ENCODE measurements at regions not wholly inside any gene's neighbourhood (a gene's known extent, or its start where the extent isn't known, plus 50 kb on each side); places are given as distances from the start of the nearest gene placed in this dataset.

GRCh38 chr6:23268348-23268747 lies 699.0 kb downstream of the HDGFL1 start (continued):
- no peak for TF ChIP-seq ZNF513 (tag by site-specific recombination; IDR thresholded peaks at IDR 0.05)

GRCh38 chr6:23269436-23269835 lies 700.1 kb downstream of the HDGFL1 start:
- ChIA-PET POLR2A (no interaction called here), CTCF (no interaction called here)
- no peaks in the 10 kb centered on the region for H3K36me3 ChIP-seq (ENCODE audit: control insufficient read depth in 2 of 2, insufficient read depth in 1 of 2, low read length in 2 of 2)
- no peak overlapping the region for H3K4me3 ChIP-seq (ENCODE audit: low read depth, low read length)
- H3K9me3 ChIP-seq (ENCODE audit: control insufficient read depth, insufficient read depth, low read depth, low read length), result no peaks in the 10 kb centered on the region
- no peak overlapping the region for H3K27ac ChIP-seq (ENCODE audit: extremely low read depth, low read depth, low read length)
- H3K4me1 ChIP-seq (ENCODE audit: control insufficient read depth, insufficient read depth, low read length), result no peaks in the 10 kb centered on the region
- no peak for TF ChIP-seq ZNF530 (tag by site-specific recombination; IDR thresholded peaks at IDR 0.05; ENCODE audit: low read depth)
- no peak for TF ChIP-seq ZNF623 (tag by site-specific recombination; IDR thresholded peaks at IDR 0.05)
- TF ChIP-seq INSM2 (tag by site-specific recombination; IDR thresholded peaks at IDR 0.05), result no peak
- no peak for TF ChIP-seq ZBTB10 (tag by site-specific recombination; IDR thresholded peaks at IDR 0.05)
- TF ChIP-seq ZNF670 (tag by site-specific recombination; IDR thresholded peaks at IDR 0.05; ENCODE audit: low read depth), result no peak
- no peak for TF ChIP-seq ZNF174 (tag by site-specific recombination; IDR thresholded peaks at IDR 0.05)
- TF ChIP-seq BCL11B (tag by site-specific recombination; IDR thresholded peaks at IDR 0.05; ENCODE audit: low read depth), result no peak
- no peak for TF ChIP-seq ZNF610 (tag by site-specific recombination; IDR thresholded peaks at IDR 0.05; ENCODE audit: borderline replicate concordance)
- TF ChIP-seq ZSCAN4 (tag by site-specific recombination; IDR thresholded peaks at IDR 0.05), result no peak
- TF ChIP-seq ZNF692 (tag by site-specific recombination; IDR thresholded peaks at IDR 0.05), result no peak
- TF ChIP-seq ZNF658 (tag by site-specific recombination; IDR thresholded peaks at IDR 0.05), result no peak
- no peak for TF ChIP-seq ZBTB11 (tag by site-specific recombination; conservative IDR thresholded peaks at IDR 0.05; ENCODE audit: low read depth)
- TF ChIP-seq ZNF354C (tag by site-specific recombination; IDR thresholded peaks at IDR 0.05; ENCODE audit: borderline replicate concordance, low read depth), result no peak
- no peak for TF ChIP-seq KLF9 (tag by site-specific recombination; IDR thresholded peaks at IDR 0.05; ENCODE audit: low read depth)
- no peak for TF ChIP-seq ZSCAN5A (tag by site-specific recombination; IDR thresholded peaks at IDR 0.05)
- TF ChIP-seq HIC1 (tag by site-specific recombination; IDR thresholded peaks at IDR 0.05), result no peak
